ENCODE measurements at regions not wholly inside any gene's neighbourhood (a gene's known extent, or its start where the extent isn't known, plus 50 kb on each side); places are given as distances from the start of the nearest gene placed in this dataset.

DNA sequence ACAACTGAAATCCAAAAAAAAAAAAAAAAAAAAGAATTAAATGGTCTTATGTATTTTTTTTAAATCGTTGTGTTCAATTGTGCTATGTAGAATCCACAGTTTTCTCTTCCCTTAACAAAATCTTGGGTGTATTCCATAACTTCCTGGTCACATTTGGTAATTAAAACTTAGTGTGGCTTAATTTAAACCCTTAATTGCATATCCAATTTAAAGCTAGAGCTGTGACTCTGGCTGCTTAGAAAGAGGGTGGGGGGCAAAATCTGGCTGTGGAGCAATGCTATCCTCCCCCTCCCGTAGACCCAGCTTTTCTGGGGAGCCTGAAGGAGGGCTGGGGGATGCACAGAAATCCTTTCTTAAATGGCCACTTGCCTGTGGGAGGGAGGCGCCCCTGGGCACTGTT lies 695.1 kb downstream of the INHBA start:
- no peak for TF ChIP-seq GATA3 (IDR thresholded peaks at IDR 0.05; ENCODE audit: low read depth, low read length)
- TF ChIP-seq GATA2 (IDR thresholded peaks at IDR 0.05; ENCODE audit: low read depth, low read length): no peak
